HG03469 (cell line): ENCODE measurements at regions not wholly inside any gene's neighbourhood (a gene's known extent, or its start where the extent isn't known, plus 50 kb on each side); places are given as distances from the start of the nearest gene placed in this dataset.
"Not testable (repeated sequence)": the region's sequence is repeated elsewhere in the genome, so short reads cannot be mapped to it uniquely, and the experiment has no call there.

ENCODE experiments used
- ATAC-seq: cut with Tn5 transposase; IDR thresholded peaks from one replicate; pipeline ENCODE4 v1.9.1; 2021; ENCODE audit warnings: mild to moderate bottlenecking, moderate library complexity, moderate number of reproducible peaks; ENCODE audit not compliant: unreplicated experiment

DNA sequence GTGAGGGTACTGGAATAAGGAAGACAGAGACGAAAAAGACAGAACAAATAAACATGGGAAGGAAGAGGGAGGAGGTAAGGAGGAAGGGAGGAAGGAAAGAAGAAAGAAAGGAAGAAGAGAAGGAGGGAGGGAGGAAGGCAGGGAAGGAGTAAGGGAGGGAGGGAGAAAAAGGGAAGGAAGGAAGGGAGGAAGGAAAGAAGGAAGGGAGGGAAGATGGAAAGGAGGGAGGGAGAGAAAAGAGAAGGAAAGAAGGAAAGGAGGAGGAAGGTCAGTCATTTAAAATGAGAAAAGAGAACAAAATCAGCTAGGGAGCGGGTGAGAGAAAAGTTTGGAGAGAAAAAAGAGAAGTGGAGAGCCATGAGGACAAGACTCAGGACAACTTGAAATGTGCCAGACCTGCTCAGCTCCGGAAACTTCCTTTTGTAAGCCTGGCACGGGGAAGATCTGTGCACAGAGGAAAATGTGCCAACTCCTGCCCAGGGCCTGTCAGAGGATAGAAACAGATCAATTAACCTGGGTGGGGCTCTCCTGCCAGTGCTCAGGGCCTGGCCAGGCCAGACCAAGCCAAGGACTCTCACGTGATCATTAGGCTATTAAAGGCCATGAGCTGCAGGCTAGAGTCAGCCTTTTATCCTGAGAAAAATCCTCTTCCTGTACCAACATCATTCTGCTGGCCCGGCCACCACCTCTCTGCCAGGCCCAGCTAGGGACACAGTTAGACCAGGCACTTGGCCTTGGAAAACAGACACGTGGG lies 50.1 kb upstream of the BCL6 start:
- ATAC-seq = no peak

DNA sequence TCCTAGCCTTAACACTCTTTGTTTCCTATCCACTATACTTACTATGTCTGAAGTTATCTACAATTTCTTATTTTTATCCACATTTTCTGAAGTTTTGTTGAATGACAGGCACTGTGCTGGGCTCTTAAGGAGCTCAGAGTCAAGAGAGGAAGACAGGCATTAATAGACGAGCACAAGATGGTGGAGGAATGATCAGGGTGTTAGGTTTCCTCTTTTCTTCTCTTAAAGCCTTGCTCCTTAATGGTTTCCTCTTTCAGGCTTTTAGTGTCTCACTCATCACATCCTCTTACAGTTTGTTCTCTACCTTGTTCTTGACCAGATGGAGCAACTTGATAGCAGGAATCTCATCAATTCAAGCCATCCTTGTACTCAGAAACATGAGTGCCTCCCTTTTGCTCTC lies 52.9 kb upstream of the BCL6 start:
- no peak for ATAC-seq

DNA sequence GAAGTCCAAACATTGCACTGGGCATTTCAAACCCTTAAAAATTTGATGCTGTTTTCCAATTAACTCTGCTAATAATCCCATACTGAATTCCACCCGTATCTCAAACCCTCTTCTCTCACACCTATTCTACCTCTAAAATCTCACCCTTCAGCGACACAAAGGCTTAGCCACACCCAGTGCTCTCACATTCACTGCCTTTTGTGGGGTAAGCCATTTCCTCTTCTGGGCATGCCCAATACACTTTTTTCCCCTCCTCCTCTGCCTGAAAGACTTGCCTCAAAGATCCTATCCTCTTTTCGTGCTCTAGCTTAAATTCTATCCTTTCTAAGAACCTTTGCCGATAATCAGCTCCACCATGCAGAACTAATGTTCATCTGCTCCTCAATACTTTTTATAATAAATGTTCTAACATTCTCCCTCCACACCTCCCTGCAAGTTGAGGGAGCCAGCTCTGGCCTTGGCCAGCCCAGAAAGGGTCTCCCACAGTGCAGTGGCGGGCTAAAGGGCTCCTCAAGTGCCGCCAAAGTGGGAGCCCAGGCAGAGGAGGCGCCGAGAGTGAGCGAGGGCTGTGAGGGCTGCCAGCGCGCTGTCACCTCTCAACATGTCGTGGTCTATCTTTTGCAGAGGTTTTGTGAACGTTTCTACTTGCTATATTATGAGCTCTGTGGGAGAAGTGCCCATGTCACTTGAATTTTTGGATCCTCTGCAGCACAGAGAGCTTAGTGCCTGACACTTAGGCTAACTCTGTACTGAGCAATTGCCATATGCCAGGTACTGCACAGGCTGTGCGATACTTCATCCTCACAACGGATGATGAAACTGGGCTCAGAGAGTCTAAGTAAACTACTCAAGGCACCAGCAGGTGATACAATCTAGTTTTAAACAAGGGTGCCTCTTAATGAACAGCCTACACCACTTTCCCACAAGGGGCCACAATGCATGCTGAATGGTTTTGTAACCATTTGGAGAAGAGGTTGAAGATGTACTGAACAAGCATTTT lies 53.6 kb upstream of the BCL6 start:
- no peak for ATAC-seq

DNA sequence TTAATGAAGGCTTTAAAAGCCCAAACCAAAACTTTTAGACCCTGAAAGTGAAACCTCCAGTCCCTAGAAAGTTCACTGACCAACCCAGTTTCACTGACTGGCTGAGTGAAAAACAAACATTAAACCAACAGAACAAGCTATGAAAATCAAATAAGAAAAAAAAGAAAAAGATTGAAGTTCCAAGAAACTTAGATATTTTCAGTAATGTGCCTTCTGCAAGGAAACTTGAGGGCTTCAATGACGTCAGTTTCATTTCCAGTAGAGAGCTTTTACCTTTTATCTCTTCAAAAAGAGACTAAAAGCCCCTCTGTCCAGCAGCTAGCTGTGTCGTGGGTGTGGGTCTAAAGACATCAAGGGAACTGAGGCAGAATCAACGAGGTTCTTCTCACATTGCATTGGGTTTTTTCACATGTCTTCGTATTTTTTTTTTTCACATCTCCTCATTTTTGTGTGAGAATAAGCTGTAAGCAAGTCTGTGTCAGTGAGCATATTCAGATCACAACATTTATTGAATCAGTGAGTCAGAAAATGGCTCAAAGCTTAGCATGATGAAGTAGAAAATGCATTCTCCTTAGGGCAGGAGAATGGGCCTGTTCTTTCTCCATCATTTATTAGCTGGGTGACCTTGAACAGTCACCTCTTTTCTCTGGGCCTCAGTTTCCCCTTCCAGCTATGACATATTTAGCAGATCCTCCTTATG lies 54.8 kb upstream of the BCL6 start:
- ATAC-seq = peak; percentile 32

DNA sequence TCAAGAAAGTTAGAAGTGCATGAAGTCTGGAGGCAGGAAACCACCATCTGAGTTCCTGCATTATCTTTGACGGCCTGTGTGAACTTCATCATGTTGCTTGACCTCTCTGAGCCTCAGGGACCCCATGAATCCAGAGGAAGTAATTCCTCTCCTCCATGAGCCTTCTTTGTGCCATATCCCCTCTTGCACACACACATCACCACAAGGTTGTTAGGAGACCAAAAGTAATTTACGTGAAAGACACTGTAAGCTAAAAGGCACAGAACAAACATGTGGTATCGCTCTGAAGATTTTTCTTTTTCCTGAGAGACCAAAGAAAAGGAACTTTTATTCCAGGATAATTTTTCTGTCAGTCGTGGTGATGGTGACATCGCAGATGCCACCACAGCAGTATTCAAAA lies 55.9 kb upstream of the BCL6 start:
- no peak for ATAC-seq

DNA sequence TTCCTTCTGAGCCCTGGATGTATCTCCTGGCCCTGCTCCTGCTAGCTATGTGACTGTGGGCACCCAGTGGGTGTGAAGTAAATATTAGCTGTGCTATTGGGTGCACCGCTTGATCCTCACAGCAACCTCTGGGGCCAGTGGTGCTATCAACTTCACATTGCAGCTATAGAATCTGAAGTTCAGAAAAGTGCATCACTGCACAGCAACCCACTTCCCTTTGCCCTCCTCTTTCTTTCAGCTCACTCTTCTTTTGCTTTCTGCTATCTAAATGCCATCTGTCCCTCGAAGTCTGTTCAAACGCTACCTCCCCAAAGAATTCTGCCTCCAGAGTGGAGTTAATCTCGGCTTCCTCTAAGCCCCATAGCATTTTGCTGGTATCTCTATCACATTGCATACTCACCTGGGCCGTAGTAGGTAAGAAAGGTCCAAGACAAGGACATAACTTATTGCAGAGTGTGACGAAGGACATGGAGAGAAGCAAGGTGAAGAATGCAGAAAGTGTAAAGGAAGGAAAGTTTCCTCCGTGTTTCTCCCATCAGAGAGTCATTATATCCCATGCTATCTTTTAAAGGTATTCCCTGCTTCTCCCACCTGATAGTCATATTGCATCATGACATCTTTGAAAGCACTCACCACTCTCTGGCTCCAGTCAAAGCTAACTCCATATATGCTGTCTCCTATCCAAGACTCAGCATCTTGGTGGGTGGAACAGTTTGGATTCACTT lies 57.1 kb upstream of the BCL6 start:
- ATAC-seq = no peak

DNA sequence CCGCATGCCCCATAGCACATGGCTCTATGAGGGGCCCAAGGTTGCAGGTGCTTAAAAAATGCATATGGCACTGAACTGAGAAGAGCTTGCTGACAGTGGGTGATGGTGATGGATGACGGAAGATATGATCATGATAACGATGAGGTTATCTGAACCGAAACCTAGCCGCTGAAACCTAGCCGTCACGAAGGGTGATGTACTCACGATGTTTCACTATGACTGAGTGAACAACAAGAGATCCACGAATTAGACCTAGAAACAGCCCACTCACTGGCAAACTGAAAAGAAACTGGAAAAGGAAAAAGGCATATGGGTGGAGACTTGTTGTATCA lies 57.6 kb upstream of the BCL6 start:
- ATAC-seq = peak; percentile 78

DNA sequence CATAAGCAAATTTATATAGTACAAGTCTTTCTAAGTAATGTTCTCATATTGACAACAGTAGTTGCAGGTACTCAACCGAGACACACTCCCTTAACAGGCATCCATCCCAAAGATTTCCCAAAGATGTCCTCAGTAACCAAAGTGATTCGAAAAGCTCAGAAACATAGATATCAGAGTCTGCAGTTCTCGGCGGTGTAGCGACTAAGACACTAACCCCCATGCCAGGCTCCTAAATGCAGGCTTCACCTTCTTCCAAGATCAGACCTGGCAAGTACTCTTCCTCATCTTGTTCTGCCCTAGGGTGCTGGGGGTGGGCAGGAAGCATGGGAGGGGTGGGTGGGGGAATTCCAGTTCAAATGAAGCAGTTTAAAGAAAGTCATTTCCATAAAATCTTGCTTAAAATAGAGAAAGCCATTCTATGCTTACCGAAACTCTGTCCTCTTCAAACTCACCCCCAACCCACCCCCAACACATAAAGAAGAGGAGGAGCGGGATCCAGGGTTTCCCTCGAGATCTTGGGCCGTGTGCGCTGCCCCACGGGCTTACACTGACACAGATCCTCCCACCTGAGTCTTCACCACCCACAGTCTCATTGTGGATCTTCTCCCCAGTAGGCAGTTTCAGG lies 59.0 kb upstream of the BCL6 start:
- no peak for ATAC-seq

DNA sequence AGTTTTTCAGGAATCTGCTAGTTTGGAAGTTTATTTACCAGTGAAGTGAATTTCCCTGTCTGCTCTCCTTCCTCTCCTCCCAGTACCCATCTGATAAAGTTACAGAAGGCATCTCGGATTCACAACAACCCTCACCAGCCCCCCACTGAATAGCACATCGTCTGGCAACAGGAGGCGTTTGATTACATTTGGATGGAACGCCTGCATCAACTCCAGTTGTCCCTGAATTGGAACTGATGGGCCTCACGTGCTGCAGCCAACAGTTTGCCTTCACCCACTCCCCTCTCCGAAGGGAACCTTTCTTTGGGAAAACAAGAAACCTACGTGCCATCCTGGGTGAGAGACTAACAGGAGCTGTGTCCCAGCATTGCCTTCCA lies 59.5 kb upstream of the BCL6 start:
- no peak for ATAC-seq

DNA sequence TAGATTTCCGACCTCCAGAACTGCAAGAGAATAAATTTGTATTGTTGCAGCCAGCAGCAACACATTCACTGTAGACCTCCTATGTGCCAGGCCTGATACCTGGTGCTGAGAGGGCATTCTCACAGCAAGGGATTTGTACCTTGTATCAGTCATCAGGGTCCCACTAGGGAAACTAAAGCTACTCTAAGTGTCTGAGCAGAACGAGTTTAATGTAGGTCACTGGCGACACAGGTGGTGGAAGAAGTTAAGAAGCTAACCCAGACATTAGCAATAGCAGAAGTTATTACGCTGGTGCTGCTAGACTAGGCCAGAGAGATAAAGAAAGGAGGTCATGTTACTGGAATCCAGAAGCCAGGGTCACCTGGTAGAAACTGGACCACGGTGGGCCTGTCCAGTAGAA lies 60.5 kb upstream of the BCL6 start:
- ATAC-seq = no peak

DNA sequence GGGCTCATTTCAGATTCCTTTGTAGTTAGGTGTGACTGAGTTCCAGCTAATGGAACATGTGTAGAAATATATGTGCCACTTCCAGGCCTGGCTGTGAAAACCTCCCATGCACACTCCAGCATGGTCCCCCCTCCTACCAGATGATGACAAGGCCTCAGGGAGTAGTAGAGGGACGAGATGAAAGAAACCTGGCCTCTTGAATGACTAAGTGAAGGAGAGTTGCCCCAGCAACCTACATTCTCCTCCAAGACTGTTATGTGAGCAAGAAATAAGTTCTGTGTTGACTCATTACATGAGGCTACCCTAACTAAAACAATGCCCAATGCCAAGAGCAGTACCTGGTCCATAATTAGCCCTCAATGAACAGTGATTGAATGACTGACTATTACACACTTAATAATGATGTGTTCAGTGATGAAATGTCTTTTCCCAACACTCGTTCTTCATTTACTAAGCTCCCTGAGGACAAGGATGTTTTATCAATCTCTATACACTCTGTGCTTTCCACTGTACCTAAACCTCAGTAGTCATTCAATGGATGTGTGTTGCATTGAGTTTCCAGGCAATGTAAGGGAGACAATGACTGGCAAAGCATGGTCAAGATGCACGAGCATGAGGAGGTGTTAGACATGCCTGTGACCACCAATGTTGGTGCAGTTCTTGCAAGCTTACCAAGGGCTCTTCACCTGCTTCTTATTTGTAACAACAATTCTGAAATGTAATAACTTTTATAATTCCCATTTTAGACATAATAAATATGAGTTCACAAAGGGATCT lies 62.0 kb upstream of the BCL6 start:
- peak; percentile 27 for ATAC-seq

DNA sequence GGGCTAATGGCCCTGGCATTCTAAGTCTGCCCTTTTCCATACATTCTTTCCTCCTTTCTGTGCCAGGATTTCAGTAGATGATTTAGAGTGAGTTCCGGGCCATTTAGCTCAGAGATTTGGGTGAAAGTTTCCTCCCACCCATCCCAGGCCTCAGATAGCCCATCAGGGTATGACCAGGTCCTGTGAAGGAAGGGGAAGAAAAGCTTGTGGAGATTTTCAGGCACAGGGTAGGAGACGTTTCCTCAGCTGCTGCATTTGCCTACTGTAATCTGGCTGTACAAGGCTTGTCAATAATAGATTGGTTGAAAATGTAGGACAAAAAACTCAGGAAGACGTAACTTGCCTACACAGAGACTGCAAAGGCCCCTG lies 63.2 kb upstream of the BCL6 start:
- no peak for ATAC-seq

DNA sequence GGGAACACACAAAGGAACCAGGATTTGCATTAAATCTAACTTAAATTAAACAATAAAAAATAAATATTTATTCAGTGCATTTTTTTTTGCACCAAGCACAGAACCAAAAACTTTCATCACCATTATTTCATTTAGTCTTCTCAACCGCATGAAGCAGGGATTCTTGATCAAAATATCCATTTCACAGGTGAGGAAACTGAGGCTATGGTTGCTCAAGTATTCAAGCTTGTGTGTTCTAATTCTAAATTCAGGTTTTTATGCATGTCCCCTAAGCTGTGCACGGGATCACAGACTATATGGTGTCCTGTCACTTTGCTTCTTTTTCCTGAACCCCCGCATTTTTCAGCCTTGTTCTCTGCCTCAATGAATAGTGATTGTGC lies 64.3 kb upstream of the BCL6 start:
- ATAC-seq = no peak

DNA sequence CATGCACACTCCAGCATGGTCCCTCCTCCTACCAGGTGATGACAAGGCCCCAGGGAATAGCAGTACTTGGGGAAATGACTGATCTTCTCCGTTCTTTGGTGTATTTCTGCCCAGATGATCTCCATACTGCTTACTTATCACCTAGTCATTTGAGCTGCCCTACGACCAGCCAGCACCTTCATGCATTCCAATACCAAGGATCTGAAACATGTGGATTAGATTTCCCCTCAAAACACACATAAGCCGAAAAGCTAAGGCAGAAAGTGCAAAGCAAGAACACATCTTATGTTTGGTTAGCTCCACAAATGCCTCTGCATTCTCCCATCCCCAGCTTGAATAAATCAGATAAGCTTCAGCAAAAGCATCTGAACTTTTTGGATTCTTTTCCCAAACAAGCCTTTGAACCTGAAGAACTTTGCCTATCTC lies 64.8 kb upstream of the BCL6 start:
- no peak for ATAC-seq

DNA sequence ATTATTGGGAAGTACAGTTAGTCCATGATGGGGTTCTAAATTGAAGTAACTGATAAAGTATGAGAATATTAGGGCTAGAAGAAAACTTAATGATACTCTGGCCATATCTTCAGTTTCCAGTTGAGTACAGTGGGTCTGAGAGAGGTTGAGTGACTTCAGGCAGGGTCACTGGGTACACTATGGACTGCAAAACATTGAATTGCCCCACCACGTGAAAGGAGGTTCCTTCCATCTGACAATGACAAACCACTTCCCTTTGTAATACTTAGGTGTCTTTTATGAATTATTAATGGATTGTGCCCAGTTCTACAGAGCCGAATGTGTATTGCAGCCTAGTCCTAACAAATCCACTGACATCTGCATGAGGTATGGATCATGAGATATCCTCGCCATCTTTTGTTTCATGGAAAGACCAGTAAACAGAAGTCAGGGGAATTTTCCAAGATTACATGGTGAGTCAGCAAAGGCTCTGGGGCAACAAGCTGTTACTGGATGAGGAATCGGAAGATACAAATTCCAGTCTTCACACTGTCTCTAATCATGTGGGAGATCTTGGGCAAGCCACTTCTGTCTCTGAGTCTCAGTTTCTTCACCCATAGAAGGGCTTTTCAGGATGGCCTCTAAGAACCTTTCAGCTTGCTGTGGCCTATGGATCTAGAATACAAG lies 66.5 kb upstream of the BCL6 start:
- ATAC-seq = no peak

DNA sequence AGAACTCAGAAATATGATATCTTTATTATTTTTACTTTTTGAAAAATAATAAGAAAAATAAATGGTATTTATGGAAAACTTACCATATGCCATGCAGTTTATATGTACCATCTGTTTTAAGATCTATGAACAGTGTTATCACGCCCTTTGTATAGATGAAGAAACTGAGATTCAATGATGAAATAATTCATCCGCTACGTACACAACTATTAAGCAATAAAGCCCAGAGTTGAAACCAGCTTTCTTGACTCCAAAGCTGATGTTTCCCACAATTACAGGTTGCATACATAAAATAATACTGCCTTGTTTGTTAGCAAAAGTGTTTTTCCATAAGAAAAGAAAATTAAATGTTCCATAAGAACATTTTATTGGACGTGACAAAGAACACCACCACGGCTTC lies 67.2 kb upstream of the BCL6 start:
- ATAC-seq = no peak

DNA sequence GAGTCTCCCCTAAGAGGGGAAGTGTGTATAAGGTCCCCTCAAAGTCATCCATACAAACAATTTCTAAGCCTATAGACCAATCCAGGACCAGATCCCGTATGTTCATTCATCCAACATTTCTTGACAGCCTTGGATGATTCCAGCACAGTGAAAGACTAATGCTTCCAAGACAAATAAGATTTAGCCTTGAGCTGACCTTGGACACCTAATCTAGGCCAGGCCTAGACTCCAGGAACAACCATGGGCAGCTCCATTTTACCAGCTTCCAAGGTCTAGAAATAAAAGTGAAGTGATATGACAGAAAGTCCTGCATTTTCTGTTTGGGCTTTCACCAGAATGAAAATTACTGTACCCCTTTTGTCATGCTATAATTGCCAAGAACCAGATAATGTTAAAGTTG lies 67.9 kb upstream of the BCL6 start:
- no peak for ATAC-seq

DNA sequence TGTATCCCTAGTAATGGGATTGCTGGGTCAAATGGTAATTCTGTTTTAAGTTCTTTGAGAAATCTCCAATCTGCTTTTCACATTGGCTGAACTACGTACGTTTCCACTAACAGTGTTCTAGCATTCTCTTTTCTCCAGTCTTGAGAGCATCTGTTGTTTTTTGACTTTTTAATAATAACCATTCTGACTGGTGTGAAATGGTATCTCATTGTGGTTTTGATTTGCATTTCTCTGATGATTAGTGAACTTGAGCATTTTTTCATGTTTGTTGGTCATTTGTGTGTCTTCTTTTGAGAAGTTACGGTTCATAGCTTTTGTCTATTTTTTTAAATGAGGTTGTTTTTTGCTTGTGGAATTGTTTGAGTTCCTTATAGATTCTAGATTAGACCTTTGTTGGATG lies 72.5 kb upstream of the BCL6 start:
- not testable (repeated sequence) for ATAC-seq

DNA sequence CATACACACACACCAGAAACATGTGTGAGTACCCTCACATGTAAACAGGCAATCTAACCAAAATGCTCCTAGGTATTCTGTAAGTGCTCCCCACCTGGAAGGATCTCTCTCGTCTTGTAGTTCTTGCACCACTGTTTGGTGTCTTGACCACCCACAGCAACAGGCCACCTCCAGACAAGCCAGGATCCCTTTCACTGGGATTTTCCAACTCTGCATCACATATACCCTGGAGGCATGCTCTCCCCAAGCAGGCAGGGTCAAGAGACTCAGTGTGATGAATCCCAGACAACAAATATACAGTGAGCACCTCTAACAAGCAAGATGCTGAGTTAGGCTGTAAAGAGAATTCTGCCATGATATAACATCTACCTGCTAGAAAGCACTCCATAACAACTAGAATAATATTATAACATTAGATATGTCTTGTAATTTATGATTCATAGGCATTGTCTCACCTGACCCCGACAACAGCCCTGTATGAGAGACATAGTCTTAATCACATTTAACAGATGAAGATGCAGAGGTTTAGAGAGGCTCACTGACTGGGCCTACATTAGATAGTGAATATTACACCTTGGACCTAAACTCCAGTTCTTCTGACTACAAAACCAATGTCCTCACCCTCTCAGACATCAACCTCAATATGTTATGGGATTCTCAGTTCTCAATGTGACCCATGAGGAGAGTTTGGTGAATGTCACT lies 76.5 kb upstream of the BCL6 start:
- ATAC-seq = no peak
